CD14-positive monocyte (primary cell): ENCODE measurements at regions not wholly inside any gene's neighbourhood (a gene's known extent, or its start where the extent isn't known, plus 50 kb on each side); places are given as distances from the start of the nearest gene placed in this dataset.

Experiments used
- DNase-seq, 3 donors: peaks; one replicate each; pipeline ENCODE4 v3.0.0-alpha.2; 2011 to 2022
- H2AFZ ChIP-seq: 2 replicates; pipeline ENCODE4 v1.6.0; 2012; ENCODE audit warnings: mild to moderate bottlenecking, low read depth, low read length, inconsistent platforms; ENCODE audit not compliant: insufficient read depth, poor library complexity, severe bottlenecking
- H3K27ac ChIP-seq, 2 donors: 1 replicate in 1 of 2; 2 replicates in 1 of 2; pipeline ENCODE4 v1.5.1; 2012 to 2013; ENCODE audit warnings: low read length in 2 of 2, control low read depth in 1 of 2, inconsistent platforms in 1 of 2, low read depth in 1 of 2, mild to moderate bottlenecking in 1 of 2
- H3K27me3 ChIP-seq, 2 donors: one replicate each; pipeline versions ENCODE4 v1.6.0 to v1.6.1; 2011 to 2013; ENCODE audit warnings: low read length in 2 of 2; ENCODE audit not compliant: control insufficient read depth in 2 of 2, insufficient read depth in 2 of 2
- H3K36me3 ChIP-seq, 2 donors: replicated peaks in 1 of 2; 1 replicate in 1 of 2; 2 replicates in 1 of 2; pipeline versions ENCODE4 v1.5.1 to v1.6.1; 2012 to 2013; ENCODE audit warnings: low read length in 2 of 2, control low read depth in 1 of 2, inconsistent platforms in 1 of 2, mild to moderate bottlenecking in 1 of 2; ENCODE audit not compliant: insufficient read depth in 2 of 2, control insufficient read depth in 1 of 2
- H3K4me1 ChIP-seq, 2 donors: 1 replicate in 1 of 2; 2 replicates in 1 of 2; pipeline versions ENCODE4 v1.5.1 to v1.6.1; 2012 to 2013; ENCODE audit warnings: low read length in 2 of 2, control low read depth in 1 of 2, inconsistent platforms in 1 of 2, mild to moderate bottlenecking in 1 of 2, moderate library complexity in 1 of 2; ENCODE audit not compliant: insufficient read depth in 2 of 2, control insufficient read depth in 1 of 2
- H3K4me2 ChIP-seq: replicated peaks from 2 replicates; pipeline ENCODE3; 2012; ENCODE audit warnings: low read length, moderate library complexity, mild to moderate bottlenecking; ENCODE audit not compliant: poor library complexity, severe bottlenecking; ENCODE audit errors: extremely low read depth
- H3K4me3 ChIP-seq, 3 experiments: fragments of 200-600 bp in 1 of 3; sonication (generic) in 1 of 3; replicated peaks in 1 of 3; 1 replicate in 2 of 3; 2 replicates in 1 of 3; pipeline ENCODE4 v1.5.1; 2011 to 2013; ENCODE audit warnings: low read length in 3 of 3, mild to moderate bottlenecking in 3 of 3, control low read depth in 2 of 3, low read depth in 2 of 3, inconsistent platforms in 1 of 3, moderate library complexity in 1 of 3
- H3K79me2 ChIP-seq: 2 replicates; pipeline ENCODE4 v1.6.0; 2012; ENCODE audit warnings: mild to moderate bottlenecking, control low read depth, inconsistent platforms, low read length, moderate library complexity; ENCODE audit not compliant: insufficient read depth
- H3K9ac ChIP-seq: 2 replicates; pipeline ENCODE4 v1.6.0; 2017; ENCODE audit warnings: low read length, mild to moderate bottlenecking; ENCODE audit not compliant: insufficient read depth, poor library complexity, severe bottlenecking
- H3K9me3 ChIP-seq, 2 donors: replicated peaks in 1 of 2; 1 replicate in 1 of 2; 2 replicates in 1 of 2; pipeline versions ENCODE4 v1.5.1 to v1.6.1; 2012 to 2013; ENCODE audit warnings: low read length in 2 of 2, control low read depth in 1 of 2; ENCODE audit not compliant: control insufficient read depth in 1 of 2, insufficient read depth in 1 of 2
- H4K20me1 ChIP-seq: 2 replicates; pipeline ENCODE4 v1.6.0; 2012; ENCODE audit warnings: mild to moderate bottlenecking, low read length, control low read depth, moderate library complexity; ENCODE audit not compliant: insufficient read depth
- H3K27ac Mint-ChIP-seq, 7 donors: one replicate each; pipeline ENCODE4 v1.8.0; 2020; ENCODE audit warnings: mild to moderate bottlenecking in 7 of 7, mixed read lengths in 7 of 7, moderate library complexity in 6 of 7, inconsistent platforms in 2 of 7
- H3K27me3 Mint-ChIP-seq, 3 donors: one replicate each; pipeline ENCODE4 v1.8.0; 2021 to 2022; ENCODE audit warnings: low read depth in 3 of 3, mild to moderate bottlenecking in 3 of 3, mixed read lengths in 3 of 3, moderate library complexity in 3 of 3, inconsistent platforms in 1 of 3
- H3K36me3 Mint-ChIP-seq, 2 donors: one replicate each; pipeline ENCODE4 v1.8.0; 2020; ENCODE audit warnings: mixed read lengths in 2 of 2, inconsistent platforms in 1 of 2, mild to moderate bottlenecking in 1 of 2
- H3K4me1 Mint-ChIP-seq: one replicate; pipeline ENCODE4 v1.8.0; 2020; ENCODE audit warnings: mild to moderate bottlenecking, mixed read lengths
- H3K4me3 Mint-ChIP-seq, 2 donors: one replicate each; pipeline ENCODE4 v1.8.0; 2020; ENCODE audit warnings: mild to moderate bottlenecking in 2 of 2, mixed read lengths in 2 of 2, moderate library complexity in 1 of 2
- H3K9me3 Mint-ChIP-seq, 7 donors: one replicate each; pipeline ENCODE4 v1.8.0; 2020 to 2022; ENCODE audit warnings: mixed read lengths in 7 of 7, mild to moderate bottlenecking in 6 of 7, moderate library complexity in 6 of 7, inconsistent platforms in 2 of 7
- CTCF ChIP-seq: fragments of 200-600 bp; IDR thresholded peaks from one replicate; pipeline ENCODE4 v1.8.0; 2022; ENCODE audit warnings: antibody characterized with exemption, mild to moderate bottlenecking
- WGBS: methylation state at CpG from one replicate; pipeline ENCODE4 v1.1.5; 2013; ENCODE audit warnings: missing lambda C conversion rate; ENCODE audit not compliant: insufficient coverage; 5-methylcytosine and 5-hydroxymethylcytosine counted together
- intact Hi-C, 2 donors: fragments of 100-400 bp; cut with micrococcal nuclease; formaldehyde crosslinking; loops; one replicate each; pipeline versions ENCODE4 v1.15.0 to v1.15.1; 2023

GRCh38 chr12:9406564-9407424 lies 198.6 kb upstream of the PZP start:
- no peak overlapping the region for H3K4me2 ChIP-seq
- no peak overlapping the region for H3K4me3 ChIP-seq
- DNase-seq: no peak
- peaks cover 0 to 2% (median 0%) of the 10 kb centered on the region in 3 donors for H3K27me3 Mint-ChIP-seq
- no peaks in the 10 kb centered on the region for H3K27me3 ChIP-seq
- H3K36me3 ChIP-seq: no peaks in the 10 kb centered on the region
- H3K36me3 Mint-ChIP-seq: peaks cover 0 to 8% of the 10 kb centered on the region in 2 donors
- no peak for TF ChIP-seq CTCF
- H2AFZ ChIP-seq: no peak overlapping the region
- H3K27ac ChIP-seq: no peak overlapping the region
- H3K27ac Mint-ChIP-seq: no peak overlapping the region
- H3K79me2 ChIP-seq: no peaks in the 10 kb centered on the region
- intact Hi-C loops: no loop called here
- no peak overlapping the region for H3K4me3 Mint-ChIP-seq
- no peaks in the 10 kb centered on the region for H3K4me1 ChIP-seq
- H3K9ac ChIP-seq: no peak overlapping the region
- no peaks in the 10 kb centered on the region for H3K4me1 Mint-ChIP-seq
- 100% methylated on average over 7 of the region's 46 CpGs for WGBS
- H4K20me1 ChIP-seq: no peaks in the 10 kb centered on the region
- H3K9me3 Mint-ChIP-seq: peaks cover 0 to 7% (median 0%) of the 10 kb centered on the region in 7 donors
- H3K9me3 ChIP-seq: peaks cover 0 to 11% of the 10 kb centered on the region in 2 donors

GRCh38 chr12:9405886-9406563 lies 197.8 kb upstream of the PZP start:
- H4K20me1 ChIP-seq: no peaks in the 10 kb centered on the region
- H3K27ac ChIP-seq: no peak overlapping the region
- no peaks in the 10 kb centered on the region for H3K27me3 ChIP-seq
- Mint-ChIP-seq H3K4me3 (no peak overlapping the region), H3K27ac (no peak overlapping the region), H3K36me3 (peaks cover 0 to 8% of the 10 kb centered on the region in 2 donors), H3K27me3 (peaks cover 0 to 2% (median 0%) of the 10 kb centered on the region in 3 donors), H3K4me1 (no peaks in the 10 kb centered on the region), H3K9me3 (peaks cover 0 to 7% (median 0%) of the 10 kb centered on the region in 7 donors)
- H3K4me2 ChIP-seq: no peak overlapping the region
- H3K9me3 ChIP-seq: peaks cover 0 to 11% of the 10 kb centered on the region in 2 donors
- no peak overlapping the region for H3K4me3 ChIP-seq
- DNase-seq: no peak
- H3K9ac ChIP-seq: no peak overlapping the region
- no peak for TF ChIP-seq CTCF
- H3K36me3 ChIP-seq: no peaks in the 10 kb centered on the region
- H2AFZ ChIP-seq: no peak overlapping the region
- no CpG with 5 or more reads among the region's 25 CpGs for WGBS
- no peaks in the 10 kb centered on the region for H3K79me2 ChIP-seq
- intact Hi-C loops: no loop called here
- H3K4me1 ChIP-seq: no peaks in the 10 kb centered on the region
